DND-41 (cell line): ENCODE measurements at regions not wholly inside any gene's neighbourhood (a gene's known extent, or its start where the extent isn't known, plus 50 kb on each side); places are given as distances from the start of the nearest gene placed in this dataset.
A peak's percentile ranks its signal among the peaks of the same experiment; 100 is the strongest.

ENCODE experiments used
- ATAC-seq: fragments of 200-7000 bp; cut with Tn5 transposase; 3 replicates; pipeline ENCODE4 v1.9.1; 2021; ENCODE audit warnings: low read depth; ENCODE audit not compliant: insufficient read depth
- DNase-seq: peaks from one replicate; pipeline ENCODE4 v3.0.0-alpha.2; 2020
- H2AFZ ChIP-seq: 2 replicates; pipeline ENCODE4 v1.6.0; 2012; ENCODE audit warnings: low read depth, low read length
- H3K27ac ChIP-seq: 2 replicates; pipeline ENCODE4 v1.5.1; 2012; ENCODE audit warnings: low read length, inconsistent platforms
- H3K27me3 ChIP-seq: fragments of 200-600 bp; sonication (generic); 2 replicates; pipeline ENCODE4 v1.6.0; 2012; ENCODE audit warnings: low read length, mild to moderate bottlenecking, inconsistent platforms; ENCODE audit not compliant: insufficient read depth, poor library complexity
- H3K36me3 ChIP-seq: 2 replicates; pipeline ENCODE4 v1.5.1; 2012; ENCODE audit warnings: low read length, inconsistent platforms; ENCODE audit not compliant: insufficient read depth
- H3K4me1 ChIP-seq: 2 replicates; pipeline ENCODE4 v1.5.1; 2012; ENCODE audit warnings: mild to moderate bottlenecking, low read length; ENCODE audit not compliant: insufficient read depth
- H3K4me2 ChIP-seq: 2 replicates; pipeline ENCODE4 v1.6.0; 2012; ENCODE audit warnings: mild to moderate bottlenecking, moderate library complexity, low read length, inconsistent platforms; ENCODE audit not compliant: insufficient read depth
- H3K4me3 ChIP-seq, 2 experiments: fragments of 200-600 bp in 1 of 2; shearing (Covaris generic) in 1 of 2; 2 replicates each; pipeline ENCODE4 v1.5.1; 2012 to 2016; ENCODE audit warnings: inconsistent platforms in 2 of 2, low read length in 2 of 2, mild to moderate bottlenecking in 2 of 2, low read depth in 1 of 2, moderate library complexity in 1 of 2
- H3K79me2 ChIP-seq: 2 replicates; pipeline ENCODE4 v1.6.0; 2012; ENCODE audit warnings: low read length, inconsistent platforms; ENCODE audit not compliant: insufficient read depth
- H3K9ac ChIP-seq: 2 replicates; pipeline ENCODE4 v1.6.0; 2012; ENCODE audit warnings: low read depth, mild to moderate bottlenecking, inconsistent platforms, low read length, moderate library complexity
- H3K9me3 ChIP-seq: 2 replicates; pipeline ENCODE4 v1.5.1; 2012; ENCODE audit warnings: low read length, moderate library complexity, mild to moderate bottlenecking, inconsistent platforms; ENCODE audit not compliant: insufficient read depth, severe bottlenecking
- H4K20me1 ChIP-seq: 2 replicates; pipeline ENCODE4 v1.6.0; 2012; ENCODE audit warnings: low read length; ENCODE audit not compliant: insufficient read depth
- EZH2 ChIP-seq: IDR thresholded peaks from 3 replicates; pipeline ENCODE4 v1.6.1; 2012; ENCODE audit warnings: borderline replicate concordance, low read depth, mild to moderate bottlenecking, moderate library complexity, low read length, inconsistent platforms; ENCODE audit not compliant: severe bottlenecking
- TF ChIP-seq, protein P1 (sequence below): IDR thresholded peaks from 2 replicates; pipeline ENCODE4 v1.5.1; 2012; ENCODE audit warnings: borderline replicate concordance, low read length, moderate library complexity, mild to moderate bottlenecking; ENCODE audit not compliant: poor library complexity, severe bottlenecking; ENCODE audit errors: extremely low read depth

DNA sequence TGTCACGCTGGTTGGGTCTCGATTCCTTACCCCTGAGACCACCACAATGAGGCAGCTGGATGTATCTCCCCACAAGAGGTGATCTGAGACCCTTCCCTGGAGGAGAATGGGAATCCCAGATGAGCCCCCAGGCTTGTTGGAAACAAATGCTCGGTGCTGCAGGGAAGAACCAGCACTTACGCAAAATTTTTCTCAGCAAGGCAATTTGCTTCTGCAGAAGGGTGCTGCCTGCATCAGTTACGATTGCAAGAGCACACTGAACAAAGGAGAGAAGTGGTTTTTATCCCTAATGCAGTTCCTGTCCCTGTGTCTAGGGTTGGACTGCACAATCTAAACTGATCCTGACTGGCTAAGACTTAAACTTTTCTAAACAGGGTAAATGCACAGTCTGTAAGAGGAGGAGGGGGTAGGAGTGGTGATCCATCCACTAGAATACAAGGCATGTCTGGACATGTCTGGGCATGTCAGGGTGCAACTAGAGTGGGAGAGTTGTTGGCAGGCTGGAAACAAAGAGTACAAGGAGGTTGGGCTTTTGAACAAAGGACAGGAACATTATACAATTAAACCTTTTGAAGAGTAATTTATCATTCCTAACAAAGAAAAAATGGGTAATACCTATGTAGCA is 114.9 kb upstream of the FAM3C start:
- Histone ChIP-seq H3K36me3 (no peaks in the 10 kb centered on the region), H3K79me2 (no peaks in the 10 kb centered on the region), H3K4me3 (no peak overlapping the region), H3K27ac (no peak overlapping the region), H4K20me1 (no peaks in the 10 kb centered on the region), H3K9me3 (peaks cover 15% of the 10 kb centered on the region), H3K9ac (no peak overlapping the region), H2AFZ (no peak overlapping the region), H3K4me2 (no peak overlapping the region), H3K4me1 (no peaks in the 10 kb centered on the region), H3K27me3 (no peaks in the 10 kb centered on the region)
- TF ChIP-seq EZH2: no peak
- TF ChIP-seq, protein P1, sequence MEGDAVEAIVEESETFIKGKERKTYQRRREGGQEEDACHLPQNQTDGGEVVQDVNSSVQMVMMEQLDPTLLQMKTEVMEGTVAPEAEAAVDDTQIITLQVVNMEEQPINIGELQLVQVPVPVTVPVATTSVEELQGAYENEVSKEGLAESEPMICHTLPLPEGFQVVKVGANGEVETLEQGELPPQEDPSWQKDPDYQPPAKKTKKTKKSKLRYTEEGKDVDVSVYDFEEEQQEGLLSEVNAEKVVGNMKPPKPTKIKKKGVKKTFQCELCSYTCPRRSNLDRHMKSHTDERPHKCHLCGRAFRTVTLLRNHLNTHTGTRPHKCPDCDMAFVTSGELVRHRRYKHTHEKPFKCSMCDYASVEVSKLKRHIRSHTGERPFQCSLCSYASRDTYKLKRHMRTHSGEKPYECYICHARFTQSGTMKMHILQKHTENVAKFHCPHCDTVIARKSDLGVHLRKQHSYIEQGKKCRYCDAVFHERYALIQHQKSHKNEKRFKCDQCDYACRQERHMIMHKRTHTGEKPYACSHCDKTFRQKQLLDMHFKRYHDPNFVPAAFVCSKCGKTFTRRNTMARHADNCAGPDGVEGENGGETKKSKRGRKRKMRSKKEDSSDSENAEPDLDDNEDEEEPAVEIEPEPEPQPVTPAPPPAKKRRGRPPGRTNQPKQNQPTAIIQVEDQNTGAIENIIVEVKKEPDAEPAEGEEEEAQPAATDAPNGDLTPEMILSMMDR: no peak
- DNase-seq: no peak
- ATAC-seq: no peak

GRCh38 chr7:121510302-121510701 is 114.2 kb upstream of the FAM3C start:
- DNase-seq (no peak), ATAC-seq (no peak)
- no peaks in the 10 kb centered on the region for H3K79me2 ChIP-seq
- H3K9ac ChIP-seq: no peak overlapping the region
- peaks cover 18% of the 10 kb centered on the region for H3K9me3 ChIP-seq
- H3K4me3 ChIP-seq: no peak overlapping the region
- no peaks in the 10 kb centered on the region for H3K36me3 ChIP-seq
- TF ChIP-seq EZH2: no peak
- TF ChIP-seq, protein P1: peak; percentile 14
- no peaks in the 10 kb centered on the region for H3K27me3 ChIP-seq
- no peaks in the 10 kb centered on the region for H4K20me1 ChIP-seq
- no peaks in the 10 kb centered on the region for H3K4me1 ChIP-seq
- no peak overlapping the region for H3K4me2 ChIP-seq
- no peak overlapping the region for H2AFZ ChIP-seq
- H3K27ac ChIP-seq: no peak overlapping the region

DNA sequence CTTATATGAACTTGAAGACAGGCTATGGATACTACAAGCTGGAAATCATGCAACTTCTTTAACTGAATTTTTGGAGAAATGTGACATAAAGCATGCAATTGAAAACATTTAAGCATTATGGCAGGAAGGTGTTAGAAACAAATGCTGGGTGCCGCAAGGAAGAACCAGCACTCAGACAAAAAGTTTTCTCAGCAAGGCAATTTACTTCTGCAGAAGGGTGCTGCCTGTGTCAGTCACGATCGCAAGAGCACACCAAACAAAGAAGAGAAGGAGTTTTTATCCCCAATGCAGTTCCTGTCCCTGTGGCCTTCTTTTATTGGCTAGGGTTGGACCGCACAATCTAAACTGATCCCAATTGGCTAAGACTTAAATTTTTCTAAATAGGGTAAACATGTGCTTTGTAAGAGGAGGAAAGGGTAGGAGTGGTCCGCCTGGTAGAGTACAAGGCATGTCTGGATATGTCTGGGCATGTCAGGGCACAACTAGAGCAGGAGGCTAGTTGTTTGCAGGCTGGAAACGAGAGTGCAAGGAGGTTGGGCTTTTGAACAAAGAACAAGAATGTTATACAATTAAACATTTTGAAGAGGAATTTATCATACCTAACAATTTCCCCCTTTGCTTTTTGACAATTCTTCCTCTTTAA is 109.6 kb upstream of the FAM3C start:
- Histone ChIP-seq H3K9ac (no peak overlapping the region), H3K4me1 (no peaks in the 10 kb centered on the region), H3K27me3 (no peaks in the 10 kb centered on the region), H2AFZ (no peak overlapping the region), H3K9me3 (peaks cover 16% of the 10 kb centered on the region), H3K79me2 (no peaks in the 10 kb centered on the region), H3K27ac (no peak overlapping the region), H3K36me3 (no peaks in the 10 kb centered on the region), H3K4me3 (no peak overlapping the region), H4K20me1 (no peaks in the 10 kb centered on the region), H3K4me2 (no peak overlapping the region)
- DNase-seq (no peak), ATAC-seq (no peak)
- TF ChIP-seq, protein P1: no peak
- no peak for TF ChIP-seq EZH2

DNA sequence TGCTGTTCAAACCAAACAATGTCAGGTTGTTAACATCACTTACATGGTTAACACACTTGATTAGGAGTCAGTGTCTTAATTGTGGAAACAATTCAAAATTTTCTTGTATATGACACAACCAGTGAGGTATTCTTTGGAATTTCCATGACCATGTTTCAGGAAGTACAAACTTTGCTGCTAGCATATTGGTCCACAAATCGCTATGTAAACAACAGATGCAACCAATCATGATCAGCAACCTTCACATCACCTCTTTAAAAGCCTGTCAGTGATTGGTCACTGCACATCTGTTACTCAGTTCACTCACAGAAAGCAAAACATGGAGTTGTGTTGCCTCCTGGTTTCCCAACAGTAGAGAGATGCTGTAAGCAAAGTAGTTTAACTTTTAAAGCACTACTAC is 108.9 kb upstream of the FAM3C start:
- H3K4me1 ChIP-seq: no peaks in the 10 kb centered on the region
- no peaks in the 10 kb centered on the region for H3K27me3 ChIP-seq
- H3K4me2 ChIP-seq: no peak overlapping the region
- H3K79me2 ChIP-seq: no peaks in the 10 kb centered on the region
- TF ChIP-seq, protein P1: no peak
- TF ChIP-seq EZH2: no peak
- no peak overlapping the region for H3K27ac ChIP-seq
- H3K9me3 ChIP-seq: peaks cover 11% of the 10 kb centered on the region
- H3K36me3 ChIP-seq: no peaks in the 10 kb centered on the region
- no peaks in the 10 kb centered on the region for H4K20me1 ChIP-seq
- H3K9ac ChIP-seq: no peak overlapping the region
- ATAC-seq: no peak
- no peak overlapping the region for H2AFZ ChIP-seq
- H3K4me3 ChIP-seq: no peak overlapping the region
- DNase-seq: no peak
